ENCODE measurements at regions not wholly inside any gene's neighbourhood (a gene's known extent, or its start where the extent isn't known, plus 50 kb on each side); places are given as distances from the start of the nearest gene placed in this dataset.

DNA sequence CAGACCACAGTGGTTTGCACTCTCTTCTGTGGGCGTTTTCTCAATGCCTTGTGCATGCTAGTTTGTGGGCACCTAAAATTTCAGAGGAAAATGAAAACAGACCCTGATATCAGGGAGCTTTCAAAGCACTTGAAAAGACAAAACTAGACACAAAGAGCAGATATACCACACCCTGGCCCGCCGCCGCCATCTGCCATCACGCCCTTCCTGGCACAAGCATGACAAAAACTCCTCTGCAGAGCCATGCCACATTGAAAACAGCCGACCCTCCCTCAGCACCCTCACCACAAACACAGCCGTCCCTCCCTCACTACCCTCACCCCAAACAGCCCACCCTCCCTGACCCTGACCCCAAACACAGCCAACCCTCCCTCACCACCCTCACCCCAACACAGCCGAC is 84.8 kb upstream of the RAB6C start:
- Histone ChIP-seq H4K20me1 (ENCODE audit: insufficient read depth, low read length) (no peaks in the 10 kb centered on the region), H3K9me3 (ENCODE audit: low read length) (no peaks in the 10 kb centered on the region), H3K4me1 (ENCODE audit: insufficient read depth, low read length) (no peaks in the 10 kb centered on the region), H3K79me2 (ENCODE audit: insufficient read depth, low read length) (no peaks in the 10 kb centered on the region), H2AFZ (ENCODE audit: low read length) (no peak overlapping the region), H3K27ac (ENCODE audit: extremely low read length, insufficient read depth, low read length) (no peak overlapping the region), H3K27me3 (ENCODE audit: control insufficient read depth in 1 of 2, insufficient read depth in 2 of 2, low read length in 2 of 2) (peaks cover 3 to 36% of the 10 kb centered on the region in 2 experiments; a peak in 3 of 5 replicates), H3K9ac (ENCODE audit: insufficient read depth, low read depth, low read length) (no peak overlapping the region), H3K4me3 (replicated peaks in 1 of 3; ENCODE audit: insufficient read depth in 1 of 3, low read depth in 2 of 3, low read length in 3 of 3) (no peak overlapping the region), H3K4me2 (ENCODE audit: low read depth, low read length) (no peak overlapping the region), H3K36me3 (replicated peaks in 1 of 2; ENCODE audit: control insufficient read depth in 1 of 2, insufficient read depth in 2 of 2, low read length in 2 of 2) (no peaks in the 10 kb centered on the region)
- ATAC-seq (no peak), DNase-seq (ENCODE audit: low spot score) (no peak), FAIRE-seq (no peak)
- 15% methylated on average over 8 of the region's 8 CpGs for WGBS (ENCODE audit: low lambda C conversion rate)
- intact Hi-C loops (cut with micrococcal nuclease; ENCODE audit: unreplicated experiment), result no loop called here
- ChIA-PET POLR2A (no interaction called here), CTCF (ENCODE audit: low intra/inter-chr PET ratio, low total read pairs) (no interaction called here)
- in situ Hi-C loops (cut with HindIII; ENCODE audit: extremely low pct_ligation_motif_present, low pct_unique_long_range_greater_than_20kb), result no loop called here
- BruUV-seq (replicated peaks), result no TSS peak
- TF ChIP-seq ZNF136 (CRISPR knock-in tag; IDR thresholded peaks at IDR 0.05; ENCODE audit: low read depth), result no peak
- no peak for TF ChIP-seq PTBP1 (IDR thresholded peaks at IDR 0.05; ENCODE audit: low read depth, low read length, poor library complexity, severe bottlenecking)
- TF ChIP-seq, protein P1, sequence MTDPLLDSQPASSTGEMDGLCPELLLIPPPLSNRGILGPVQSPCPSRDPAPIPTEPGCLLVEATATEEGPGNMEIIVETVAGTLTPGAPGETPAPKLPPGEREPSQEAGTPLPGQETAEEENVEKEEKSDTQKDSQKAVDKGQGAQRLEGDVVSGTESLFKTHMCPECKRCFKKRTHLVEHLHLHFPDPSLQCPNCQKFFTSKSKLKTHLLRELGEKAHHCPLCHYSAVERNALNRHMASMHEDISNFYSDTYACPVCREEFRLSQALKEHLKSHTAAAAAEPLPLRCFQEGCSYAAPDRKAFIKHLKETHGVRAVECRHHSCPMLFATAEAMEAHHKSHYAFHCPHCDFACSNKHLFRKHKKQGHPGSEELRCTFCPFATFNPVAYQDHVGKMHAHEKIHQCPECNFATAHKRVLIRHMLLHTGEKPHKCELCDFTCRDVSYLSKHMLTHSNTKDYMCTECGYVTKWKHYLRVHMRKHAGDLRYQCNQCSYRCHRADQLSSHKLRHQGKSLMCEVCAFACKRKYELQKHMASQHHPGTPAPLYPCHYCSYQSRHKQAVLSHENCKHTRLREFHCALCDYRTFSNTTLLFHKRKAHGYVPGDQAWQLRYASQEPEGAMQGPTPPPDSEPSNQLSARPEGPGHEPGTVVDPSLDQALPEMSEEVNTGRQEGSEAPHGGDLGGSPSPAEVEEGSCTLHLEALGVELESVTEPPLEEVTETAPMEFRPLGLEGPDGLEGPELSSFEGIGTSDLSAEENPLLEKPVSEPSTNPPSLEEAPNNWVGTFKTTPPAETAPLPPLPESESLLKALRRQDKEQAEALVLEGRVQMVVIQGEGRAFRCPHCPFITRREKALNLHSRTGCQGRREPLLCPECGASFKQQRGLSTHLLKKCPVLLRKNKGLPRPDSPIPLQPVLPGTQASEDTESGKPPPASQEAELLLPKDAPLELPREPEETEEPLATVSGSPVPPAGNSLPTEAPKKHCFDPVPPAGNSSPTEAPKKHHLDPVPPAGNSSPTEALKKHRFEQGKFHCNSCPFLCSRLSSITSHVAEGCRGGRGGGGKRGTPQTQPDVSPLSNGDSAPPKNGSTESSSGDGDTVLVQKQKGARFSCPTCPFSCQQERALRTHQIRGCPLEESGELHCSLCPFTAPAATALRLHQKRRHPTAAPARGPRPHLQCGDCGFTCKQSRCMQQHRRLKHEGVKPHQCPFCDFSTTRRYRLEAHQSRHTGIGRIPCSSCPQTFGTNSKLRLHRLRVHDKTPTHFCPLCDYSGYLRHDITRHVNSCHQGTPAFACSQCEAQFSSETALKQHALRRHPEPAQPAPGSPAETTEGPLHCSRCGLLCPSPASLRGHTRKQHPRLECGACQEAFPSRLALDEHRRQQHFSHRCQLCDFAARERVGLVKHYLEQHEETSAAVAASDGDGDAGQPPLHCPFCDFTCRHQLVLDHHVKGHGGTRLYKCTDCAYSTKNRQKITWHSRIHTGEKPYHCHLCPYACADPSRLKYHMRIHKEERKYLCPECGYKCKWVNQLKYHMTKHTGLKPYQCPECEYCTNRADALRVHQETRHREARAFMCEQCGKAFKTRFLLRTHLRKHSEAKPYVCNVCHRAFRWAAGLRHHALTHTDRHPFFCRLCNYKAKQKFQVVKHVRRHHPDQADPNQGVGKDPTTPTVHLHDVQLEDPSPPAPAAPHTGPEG (CRISPR knock-in tag; IDR thresholded peaks at IDR 0.05), result no peak
- TF ChIP-seq ZFP36L1 (CRISPR knock-in tag; IDR thresholded peaks at IDR 0.05), result no peak
- no peak for TF ChIP-seq ATF1 (CRISPR knock-in tag; IDR thresholded peaks at IDR 0.05)
- TF ChIP-seq SNAPC2 (CRISPR knock-in tag; IDR thresholded peaks at IDR 0.05), result no peak
- TF ChIP-seq ZNF660 (CRISPR knock-in tag; IDR thresholded peaks at IDR 0.05; ENCODE audit: borderline replicate concordance, low read depth), result no peak
- TF ChIP-seq ZFP36 (IDR thresholded peaks at IDR 0.05; ENCODE audit: borderline replicate concordance, low read depth, low read length, partially characterized antibody), result no peak
- TF ChIP-seq CHCHD3 (CRISPR knock-in tag; IDR thresholded peaks at IDR 0.05), result no peak
- no peak for TF ChIP-seq ZNF776 (CRISPR knock-in tag; IDR thresholded peaks at IDR 0.05)
- no peak for TF ChIP-seq ZNF33B (CRISPR knock-in tag; IDR thresholded peaks at IDR 0.05)
- TF ChIP-seq, protein P2, sequence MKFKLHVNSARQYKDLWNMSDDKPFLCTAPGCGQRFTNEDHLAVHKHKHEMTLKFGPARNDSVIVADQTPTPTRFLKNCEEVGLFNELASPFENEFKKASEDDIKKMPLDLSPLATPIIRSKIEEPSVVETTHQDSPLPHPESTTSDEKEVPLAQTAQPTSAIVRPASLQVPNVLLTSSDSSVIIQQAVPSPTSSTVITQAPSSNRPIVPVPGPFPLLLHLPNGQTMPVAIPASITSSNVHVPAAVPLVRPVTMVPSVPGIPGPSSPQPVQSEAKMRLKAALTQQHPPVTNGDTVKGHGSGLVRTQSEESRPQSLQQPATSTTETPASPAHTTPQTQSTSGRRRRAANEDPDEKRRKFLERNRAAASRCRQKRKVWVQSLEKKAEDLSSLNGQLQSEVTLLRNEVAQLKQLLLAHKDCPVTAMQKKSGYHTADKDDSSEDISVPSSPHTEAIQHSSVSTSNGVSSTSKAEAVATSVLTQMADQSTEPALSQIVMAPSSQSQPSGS (CRISPR knock-in tag; IDR thresholded peaks at IDR 0.05), result no peak
- no peak for TF ChIP-seq ZNF138 (CRISPR knock-in tag; IDR thresholded peaks at IDR 0.05; ENCODE audit: low read depth)
- no peak for TF ChIP-seq PRMT3 (CRISPR knock-in tag; IDR thresholded peaks at IDR 0.05; ENCODE audit: borderline replicate concordance, low read depth)
- no peak for TF ChIP-seq LCORL (IDR thresholded peaks at IDR 0.05)
- no peak for TF ChIP-seq LCORL (CRISPR knock-in tag; IDR thresholded peaks at IDR 0.05)
- TF ChIP-seq, protein P3, sequence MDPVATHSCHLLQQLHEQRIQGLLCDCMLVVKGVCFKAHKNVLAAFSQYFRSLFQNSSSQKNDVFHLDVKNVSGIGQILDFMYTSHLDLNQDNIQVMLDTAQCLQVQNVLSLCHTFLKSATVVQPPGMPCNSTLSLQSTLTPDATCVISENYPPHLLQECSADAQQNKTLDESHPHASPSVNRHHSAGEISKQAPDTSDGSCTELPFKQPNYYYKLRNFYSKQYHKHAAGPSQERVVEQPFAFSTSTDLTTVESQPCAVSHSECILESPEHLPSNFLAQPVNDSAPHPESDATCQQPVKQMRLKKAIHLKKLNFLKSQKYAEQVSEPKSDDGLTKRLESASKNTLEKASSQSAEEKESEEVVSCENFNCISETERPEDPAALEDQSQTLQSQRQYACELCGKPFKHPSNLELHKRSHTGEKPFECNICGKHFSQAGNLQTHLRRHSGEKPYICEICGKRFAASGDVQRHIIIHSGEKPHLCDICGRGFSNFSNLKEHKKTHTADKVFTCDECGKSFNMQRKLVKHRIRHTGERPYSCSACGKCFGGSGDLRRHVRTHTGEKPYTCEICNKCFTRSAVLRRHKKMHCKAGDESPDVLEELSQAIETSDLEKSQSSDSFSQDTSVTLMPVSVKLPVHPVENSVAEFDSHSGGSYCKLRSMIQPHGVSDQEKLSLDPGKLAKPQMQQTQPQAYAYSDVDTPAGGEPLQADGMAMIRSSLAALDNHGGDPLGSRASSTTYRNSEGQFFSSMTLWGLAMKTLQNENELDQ (CRISPR knock-in tag; IDR thresholded peaks at IDR 0.05; ENCODE audit: borderline replicate concordance), result no peak
